K562 (cell line): ENCODE measurements at regions not wholly inside any gene's neighbourhood (a gene's known extent, or its start where the extent isn't known, plus 50 kb on each side); places are given as distances from the start of the nearest gene placed in this dataset.

Source experiments
- ATAC-seq: fragments of 200-7000 bp; cut with Tn5 transposase; 3 replicates; pipeline ENCODE4 v1.9.1; 2020; ENCODE audit warnings: moderate library complexity
- BruUV-seq: library from RNA; stranded (reverse); fragments of 400-500 nt; replicated peaks from 2 replicates; lab custom pipeline; 2021; lab: Mats Ljungman, UMichigan
- CTCF ChIA-PET: fragments of 300-600 bp; formaldehyde crosslinking; extraction: SDS; loops from one replicate; lab custom pipeline; 2021; ENCODE audit warnings: low intra/inter-chr PET ratio; lab: Yijun Ruan, JAX
- POLR2A ChIA-PET: fragments of 300-600, 350-650 bp; sonication (Branson Sonifier 250); formaldehyde crosslinking; extraction: SDS; loops from one replicate; lab custom pipeline; 2021; ENCODE audit warnings: antibody characterized with exemption, inconsistent platforms; lab: Yijun Ruan, JAX
- DNase-seq, 4 experiments: peaks; one replicate each; pipeline versions ENCODE4 v3.0.0 to v3.0.0-alpha.2; 2011 to 2018; ENCODE audit warnings: low spot score in 3 of 4, mixed read lengths in 3 of 4; ENCODE audit errors: extremely low read depth in 1 of 4
- FAIRE-seq: peaks from 2 replicates; lab custom pipeline; 2011; peaks lifted over from hg19 to GRCh38; lab: Jason Lieb, UNC
- H2AFZ ChIP-seq: 2 replicates; pipeline ENCODE4 v1.6.0; 2011; ENCODE audit warnings: low read depth, low read length, control low read depth, inconsistent platforms
- H3K27ac ChIP-seq: fragments of 200-600 bp; 3 replicates; pipeline ENCODE4 v1.8.0; 2011; ENCODE audit warnings: low read depth, mild to moderate bottlenecking, control low read depth, inconsistent platforms, low read length, moderate library complexity, mixed read lengths; ENCODE audit errors: extremely low read depth
- H3K27me3 ChIP-seq, 2 experiments: fragments of 300-600 bp in 1 of 2; 2 replicates in 1 of 2; 3 replicates in 1 of 2; pipeline versions ENCODE4 v1.6.0 to v1.8.0; 2011; ENCODE audit warnings: inconsistent platforms in 2 of 2, low read length in 2 of 2, mild to moderate bottlenecking in 1 of 2, mixed read lengths in 1 of 2, moderate library complexity in 1 of 2; ENCODE audit not compliant: control insufficient read depth in 2 of 2, insufficient read depth in 2 of 2
- H3K36me3 ChIP-seq: fragments of 300-600 bp; 3 replicates; pipeline ENCODE4 v1.8.0; 2011; ENCODE audit warnings: mild to moderate bottlenecking, low read length, inconsistent platforms; ENCODE audit not compliant: control insufficient read depth, insufficient read depth
- H3K4me1 ChIP-seq, 2 experiments: fragments of 200-600 bp in 1 of 2; replicated peaks in 1 of 2; 2 replicates in 1 of 2; 3 replicates in 1 of 2; pipeline versions ENCODE4 v1.5.1 to v1.8.0; 2011; ENCODE audit warnings: inconsistent platforms in 2 of 2, low read length in 2 of 2, mild to moderate bottlenecking in 1 of 2, mixed read lengths in 1 of 2, moderate library complexity in 1 of 2; ENCODE audit not compliant: control insufficient read depth in 2 of 2, insufficient read depth in 2 of 2
- H3K4me2 ChIP-seq: 2 replicates; pipeline ENCODE4 v1.6.1; 2011; ENCODE audit warnings: low read length, control low read depth, inconsistent platforms, mixed read lengths; ENCODE audit not compliant: insufficient read depth
- H3K4me3 ChIP-seq: fragments of 200-600 bp; sonication (generic), shearing (Covaris generic); 2 replicates; pipeline ENCODE4 v1.5.1; 2016; ENCODE audit warnings: control low read depth, inconsistent platforms
- H3K79me2 ChIP-seq: fragments of 200-600 bp; 3 replicates; pipeline ENCODE4 v1.8.0; 2011; ENCODE audit warnings: low read length, inconsistent platforms; ENCODE audit not compliant: control insufficient read depth, insufficient read depth
- H3K9ac ChIP-seq, 2 experiments: 2 replicates each; pipeline versions ENCODE4 v1.6.0 to v1.6.1; 2011; ENCODE audit warnings: low read depth in 2 of 2, low read length in 2 of 2, control low read depth in 1 of 2, inconsistent platforms in 1 of 2, mild to moderate bottlenecking in 1 of 2, mixed read lengths in 1 of 2; ENCODE audit not compliant: insufficient read depth in 1 of 2
- H3K9me1 ChIP-seq: one replicate; pipeline ENCODE4 v1.6.0; 2011; ENCODE audit warnings: inconsistent platforms, mild to moderate bottlenecking, low read length, moderate library complexity; ENCODE audit not compliant: control insufficient read depth, insufficient read depth
- H3K9me3 ChIP-seq: replicated peaks from 2 replicates; pipeline ENCODE4 v1.5.1; 2011; ENCODE audit warnings: low read depth, low read length, inconsistent platforms; ENCODE audit not compliant: control insufficient read depth, insufficient read depth
- H4K20me1 ChIP-seq: replicated peaks from 2 replicates; pipeline ENCODE4 v1.6.1; 2011; ENCODE audit warnings: low read length, inconsistent platforms, mixed read lengths; ENCODE audit not compliant: control insufficient read depth, insufficient read depth
- CCAR2 ChIP-seq: fragments of 200-400 bp; formaldehyde crosslinking; IDR thresholded peaks from 2 replicates; pipeline ENCODE4 v1.6.1; 2017; ENCODE audit warnings: mild to moderate bottlenecking, low read depth, low read length
- FOSL1 ChIP-seq: fragments of 200-800 bp; sonication (Bioruptor generic); conservative IDR thresholded peaks from 2 replicates; pipeline ENCODE4 v1.6.1; 2016; ENCODE audit warnings: missing genetic modification characterization, missing compliant biosample characterization
- GATAD2A ChIP-seq: fragments of 450-650 bp; IDR thresholded peaks from 2 replicates; pipeline ENCODE4 v1.6.1; 2017
- PTTG1 ChIP-seq: fragments of 450-650 bp; IDR thresholded peaks from 2 replicates; pipeline ENCODE4 v1.6.1; 2016; ENCODE audit warnings: low read depth, mild to moderate bottlenecking, missing genetic modification characterization, missing compliant biosample characterization
- ZBTB5 ChIP-seq: fragments of 450-650 bp; IDR thresholded peaks from 2 replicates; pipeline ENCODE4 v1.6.1; 2017; ENCODE audit warnings: antibody characterized with exemption
- ZFP36 ChIP-seq: fragments of 150-350 bp; IDR thresholded peaks from 2 replicates; pipeline ENCODE4 v1.6.1; 2018; ENCODE audit warnings: low read length, low read depth; ENCODE audit not compliant: partially characterized antibody
- ZNF512 ChIP-seq: IDR thresholded peaks from 2 replicates; pipeline ENCODE4 v1.6.1; 2016; ENCODE audit warnings: missing genetic modification characterization, missing compliant biosample characterization
- WGBS: fragments of 100-300 bp; shearing (Covaris generic); methylation state at CpG from one replicate; pipeline ENCODE4 v1.1.6; 2016; ENCODE audit warnings: low coverage, mixed read lengths; ENCODE audit not compliant: insufficient coverage; ENCODE audit errors: missing lambda C conversion rate; 5-methylcytosine and 5-hydroxymethylcytosine counted together
- in situ Hi-C: fragments of 300-500 bp; cut with MboI; formaldehyde crosslinking; loops from 4 replicates; pipeline ENCODE4 v1.15.0; 2018; ENCODE audit warnings: inconsistent platforms, mixed read lengths
- intact Hi-C: fragments of 100-400 bp; cut with micrococcal nuclease; formaldehyde crosslinking; loops from 2 replicates; pipeline ENCODE4 v1.14.2; 2022
- TF ChIP-seq, protein P1 (sequence below): fragments of 250-450 bp; sonication (Bioruptor Pico); IDR thresholded peaks from 2 replicates; pipeline ENCODE4 v1.9.0; 2021; ENCODE audit warnings: mild to moderate bottlenecking, inconsistent platforms

GRCh38 chr16:51057969-51058337, 93.1 kb downstream of the SALL1 start:
- Histone ChIP-seq H3K27me3 (peaks cover 0 to 4% of the 10 kb centered on the region in 2 experiments; a peak in 1 of 5 replicates), H3K4me3 (no peak overlapping the region), H2AFZ (no peak overlapping the region), H3K36me3 (no peaks in the 10 kb centered on the region), H4K20me1 (no peaks in the 10 kb centered on the region), H3K4me1 (no peaks in the 10 kb centered on the region), H3K9me3 (no peaks in the 10 kb centered on the region), H3K4me2 (no peak overlapping the region), H3K79me2 (no peaks in the 10 kb centered on the region), H3K9me1 (no peaks in the 10 kb centered on the region), H3K27ac (no peak overlapping the region), H3K9ac (no peak overlapping the region)
- no peak for DNase-seq
- TF ChIP-seq FOSL1 (no peak), ZBTB5 (no peak), CCAR2 (no peak), ZFP36 (no peak), ZNF512 (tag) (no peak), GATAD2A (no peak), PTTG1 (tag) (no peak)
- TF ChIP-seq, protein P1, sequence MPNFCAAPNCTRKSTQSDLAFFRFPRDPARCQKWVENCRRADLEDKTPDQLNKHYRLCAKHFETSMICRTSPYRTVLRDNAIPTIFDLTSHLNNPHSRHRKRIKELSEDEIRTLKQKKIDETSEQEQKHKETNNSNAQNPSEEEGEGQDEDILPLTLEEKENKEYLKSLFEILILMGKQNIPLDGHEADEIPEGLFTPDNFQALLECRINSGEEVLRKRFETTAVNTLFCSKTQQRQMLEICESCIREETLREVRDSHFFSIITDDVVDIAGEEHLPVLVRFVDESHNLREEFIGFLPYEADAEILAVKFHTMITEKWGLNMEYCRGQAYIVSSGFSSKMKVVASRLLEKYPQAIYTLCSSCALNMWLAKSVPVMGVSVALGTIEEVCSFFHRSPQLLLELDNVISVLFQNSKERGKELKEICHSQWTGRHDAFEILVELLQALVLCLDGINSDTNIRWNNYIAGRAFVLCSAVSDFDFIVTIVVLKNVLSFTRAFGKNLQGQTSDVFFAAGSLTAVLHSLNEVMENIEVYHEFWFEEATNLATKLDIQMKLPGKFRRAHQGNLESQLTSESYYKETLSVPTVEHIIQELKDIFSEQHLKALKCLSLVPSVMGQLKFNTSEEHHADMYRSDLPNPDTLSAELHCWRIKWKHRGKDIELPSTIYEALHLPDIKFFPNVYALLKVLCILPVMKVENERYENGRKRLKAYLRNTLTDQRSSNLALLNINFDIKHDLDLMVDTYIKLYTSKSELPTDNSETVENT = no peak
- ChIA-PET POLR2A (no interaction called here), CTCF (no interaction called here)
- intact Hi-C loops = no loop called here
- BruUV-seq = no TSS peak
- 0% methylated on average over 2 of the region's 2 CpGs for WGBS
- FAIRE-seq = no peak
- no peak for ATAC-seq
- in situ Hi-C loops = no loop called here
